HEK293T (cell line): ENCODE measurements at regions not wholly inside any gene's neighbourhood (a gene's known extent, or its start where the extent isn't known, plus 50 kb on each side); places are given as distances from the start of the nearest gene placed in this dataset.

Experiments used
- BHLHE40 ChIP-seq: fragments of 450-650 bp; IDR thresholded peaks from 2 replicates; pipeline ENCODE4 v1.6.1; 2016; ENCODE audit warnings: mild to moderate bottlenecking, moderate library complexity, borderline replicate concordance
- FOXM1 ChIP-seq: fragments of 450-650 bp; IDR thresholded peaks from 2 replicates; pipeline ENCODE4 v1.6.1; 2017; ENCODE audit warnings: mild to moderate bottlenecking, borderline replicate concordance
- HDGF ChIP-seq: fragments of 450-650 bp; IDR thresholded peaks from 2 replicates; pipeline ENCODE4 v1.6.1; 2017; ENCODE audit warnings: antibody characterized with exemption, borderline replicate concordance
- PKNOX1 ChIP-seq: fragments of 450-650 bp; IDR thresholded peaks from 2 replicates; pipeline ENCODE4 v1.6.1; 2016
- SP1 ChIP-seq: fragments of 450-650 bp; IDR thresholded peaks from 2 replicates; pipeline ENCODE4 v1.6.1; 2017

- TF ChIP-seq SP1 (no peak), PKNOX1 (no peak), HDGF (no peak), FOXM1 (no peak), BHLHE40 (no peak)
Measured at GRCh38 chr7:115654384-115655214, 376.0 kb downstream of the TFEC start.
